NB4 (cell line): ENCODE measurements at regions not wholly inside any gene's neighbourhood (a gene's known extent, or its start where the extent isn't known, plus 50 kb on each side); places are given as distances from the start of the nearest gene placed in this dataset.
A peak's percentile ranks its signal among the peaks of the same experiment; 100 is the strongest.
"Not testable (repeated sequence)": the region's sequence is repeated elsewhere in the genome, so short reads cannot be mapped to it uniquely, and the experiment has no call there.

ENCODE experiments used
- DNase-seq: peaks from one replicate; pipeline ENCODE4 v3.0.0; 2010; ENCODE audit warnings: low read depth
- H3K4me3 ChIP-seq: one replicate; pipeline ENCODE4 v1.5.1; 2011; ENCODE audit warnings: mild to moderate bottlenecking, low read depth, low read length, moderate library complexity
- CTCF ChIP-seq: IDR thresholded peaks from one replicate; pipeline ENCODE4 v1.5.1; 2012; ENCODE audit warnings: low read depth, low read length
- MAX ChIP-seq: IDR thresholded peaks from 2 replicates; pipeline ENCODE4 v1.6.1; 2011; ENCODE audit warnings: low read depth, low read length
- MYC ChIP-seq: IDR thresholded peaks from 2 replicates; pipeline ENCODE4 v1.6.1; 2011; ENCODE audit warnings: low read depth, low read length
- POLR2A ChIP-seq: IDR thresholded peaks from 2 replicates; pipeline ENCODE4 v1.6.1; 2011; ENCODE audit warnings: mild to moderate bottlenecking; ENCODE audit not compliant: insufficient read length; ENCODE audit errors: extremely low read depth

GRCh38 chr16:52696126-52696525 lies 149.2 kb upstream of the TOX3 start:
- no peak overlapping the region for H3K4me3 ChIP-seq
- no peak for DNase-seq
- no peak for TF ChIP-seq POLR2A
- TF ChIP-seq CTCF = no peak
- TF ChIP-seq MAX = no peak
- TF ChIP-seq MYC = no peak

GRCh38 chr16:52690468-52690867 lies 143.5 kb upstream of the TOX3 start:
- no peak for DNase-seq
- no peak for TF ChIP-seq MAX
- TF ChIP-seq MYC = no peak
- TF ChIP-seq CTCF = no peak
- no peak for TF ChIP-seq POLR2A

GRCh38 chr16:52680993-52681392 lies 134.1 kb upstream of the TOX3 start:
- H3K4me3 ChIP-seq = no peak overlapping the region
- TF ChIP-seq POLR2A (no peak), MYC (no peak), MAX (no peak), CTCF (no peak)
- DNase-seq = no peak

More at GRCh38 chr16:52690468-52690867, 143.5 kb upstream of the TOX3 start:
- H3K4me3 ChIP-seq = no peak overlapping the region

- TF ChIP-seq MYC (no peak), POLR2A (no peak), MAX (no peak)
- peak; percentile 4 for DNase-seq
- H3K4me3 ChIP-seq = no peak overlapping the region
Observed at GRCh38 chr16:52677501-52677900, 130.6 kb upstream of the TOX3 start.

- TF ChIP-seq CTCF (no peak), MYC (no peak), MAX (no peak), POLR2A (no peak)
- no peak overlapping the region for H3K4me3 ChIP-seq
- DNase-seq = no peak
Observed at GRCh38 chr16:52676959-52677358, 130.0 kb upstream of the TOX3 start.

DNA sequence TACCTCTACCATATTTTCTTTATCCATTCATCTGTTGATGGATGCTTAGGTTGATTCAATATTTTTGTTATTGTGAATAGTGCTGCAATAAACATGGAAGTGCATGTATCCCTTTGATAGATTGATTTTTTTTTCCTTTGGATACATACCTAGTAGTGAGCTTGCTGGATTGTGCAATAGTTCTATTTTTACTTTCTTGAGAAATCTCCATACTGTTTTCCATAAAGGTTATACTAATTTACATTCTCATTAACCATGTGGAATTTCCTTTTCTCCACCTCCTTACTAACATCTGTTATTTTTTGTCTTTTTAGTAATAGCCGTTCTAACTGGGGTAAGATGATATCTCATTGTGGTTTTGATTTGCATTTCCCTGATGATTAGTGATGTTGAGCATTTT lies 124.6 kb upstream of the TOX3 start:
- no peak overlapping the region for H3K4me3 ChIP-seq
- no peak for DNase-seq
- TF ChIP-seq MYC = no peak

GRCh38 chr16:52657924-52658323 lies 111.0 kb upstream of the TOX3 start:
- H3K4me3 ChIP-seq = no peak overlapping the region
- no peak for DNase-seq
- TF ChIP-seq MYC (no peak), POLR2A (no peak), MAX (no peak), CTCF (no peak)

DNA sequence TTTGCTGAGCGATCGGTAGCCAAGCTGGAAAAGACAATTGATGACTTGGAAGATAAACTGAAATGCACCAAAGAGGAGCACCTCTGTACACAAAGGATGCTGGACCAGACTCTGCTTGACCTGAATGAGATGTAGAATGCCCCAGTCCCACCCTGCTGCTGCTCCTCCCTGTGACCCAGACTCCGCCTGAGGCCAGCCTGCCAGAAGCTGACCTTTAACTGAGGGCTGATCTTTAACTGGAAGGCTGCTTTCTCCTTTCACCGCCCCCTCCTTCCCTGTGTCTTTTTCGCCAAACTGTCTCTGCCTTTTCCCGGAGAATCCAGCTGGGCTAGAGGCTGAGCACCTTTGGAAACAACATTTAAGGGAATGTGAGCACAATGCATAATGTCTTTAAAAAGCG lies 109.0 kb upstream of the TOX3 start:
- DNase-seq, H3K4me3 ChIP-seq: not testable (repeated sequence)

GRCh38 chr16:52655156-52655555 lies 108.2 kb upstream of the TOX3 start:
- DNase-seq, H3K4me3 ChIP-seq: not testable (repeated sequence)
